ENCODE measurements at regions not wholly inside any gene's neighbourhood (a gene's known extent, or its start where the extent isn't known, plus 50 kb on each side); places are given as distances from the start of the nearest gene placed in this dataset.

DNA sequence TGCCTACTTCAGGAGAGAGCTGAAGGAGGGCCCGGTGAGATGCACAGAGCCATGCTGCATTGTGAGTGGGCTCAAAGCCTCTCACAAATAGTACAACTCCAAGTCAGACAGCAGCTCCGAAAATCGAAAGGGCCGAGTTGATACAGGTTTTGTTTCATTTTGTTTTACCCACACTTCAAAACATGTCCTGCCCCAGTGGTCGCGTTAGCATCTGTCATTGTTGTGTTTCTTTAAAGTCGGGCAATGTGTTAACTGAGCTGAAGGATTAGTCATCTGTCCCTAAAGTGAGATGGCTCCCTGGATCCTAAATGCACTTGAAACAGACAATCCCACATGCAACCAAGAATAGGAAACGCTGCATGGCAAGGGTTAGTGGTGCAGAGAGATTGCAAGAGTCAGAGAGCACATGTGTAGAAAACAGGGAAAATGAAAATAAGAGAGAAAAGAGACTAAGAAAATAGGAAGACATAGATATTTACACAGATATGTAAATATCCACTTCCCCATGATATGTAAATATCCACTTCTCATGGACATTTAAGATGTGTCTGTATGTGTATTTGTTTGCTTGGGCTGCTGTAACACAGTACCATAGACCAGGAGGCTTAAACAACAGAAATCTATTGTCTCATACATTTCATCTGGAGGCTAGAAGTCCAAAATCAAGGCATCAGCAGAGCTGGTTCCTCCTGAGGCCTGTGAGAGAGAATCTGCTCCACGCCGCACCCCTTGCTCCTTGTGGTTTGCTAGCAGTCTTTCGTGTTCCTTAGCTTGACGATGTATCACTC, 131.4 kb upstream of the RAB4A start:
- peaks cover 7% of the 10 kb centered on the region for H3K27me3 Mint-ChIP-seq (ENCODE audit: insufficient read depth)
- no peak overlapping the region for H3K27ac Mint-ChIP-seq
- H3K4me3 Mint-ChIP-seq: no peak overlapping the region
- H3K36me3 Mint-ChIP-seq (ENCODE audit: low read depth): no peaks in the 10 kb centered on the region
- H3K9me3 Mint-ChIP-seq: peaks cover 29% of the 10 kb centered on the region
- DNase-seq: no peak
- TF ChIP-seq, protein P1, sequence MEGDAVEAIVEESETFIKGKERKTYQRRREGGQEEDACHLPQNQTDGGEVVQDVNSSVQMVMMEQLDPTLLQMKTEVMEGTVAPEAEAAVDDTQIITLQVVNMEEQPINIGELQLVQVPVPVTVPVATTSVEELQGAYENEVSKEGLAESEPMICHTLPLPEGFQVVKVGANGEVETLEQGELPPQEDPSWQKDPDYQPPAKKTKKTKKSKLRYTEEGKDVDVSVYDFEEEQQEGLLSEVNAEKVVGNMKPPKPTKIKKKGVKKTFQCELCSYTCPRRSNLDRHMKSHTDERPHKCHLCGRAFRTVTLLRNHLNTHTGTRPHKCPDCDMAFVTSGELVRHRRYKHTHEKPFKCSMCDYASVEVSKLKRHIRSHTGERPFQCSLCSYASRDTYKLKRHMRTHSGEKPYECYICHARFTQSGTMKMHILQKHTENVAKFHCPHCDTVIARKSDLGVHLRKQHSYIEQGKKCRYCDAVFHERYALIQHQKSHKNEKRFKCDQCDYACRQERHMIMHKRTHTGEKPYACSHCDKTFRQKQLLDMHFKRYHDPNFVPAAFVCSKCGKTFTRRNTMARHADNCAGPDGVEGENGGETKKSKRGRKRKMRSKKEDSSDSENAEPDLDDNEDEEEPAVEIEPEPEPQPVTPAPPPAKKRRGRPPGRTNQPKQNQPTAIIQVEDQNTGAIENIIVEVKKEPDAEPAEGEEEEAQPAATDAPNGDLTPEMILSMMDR (IDR thresholded peaks at IDR 0.05): no peak
- H3K4me1 Mint-ChIP-seq (ENCODE audit: low read depth): no peaks in the 10 kb centered on the region

DNA sequence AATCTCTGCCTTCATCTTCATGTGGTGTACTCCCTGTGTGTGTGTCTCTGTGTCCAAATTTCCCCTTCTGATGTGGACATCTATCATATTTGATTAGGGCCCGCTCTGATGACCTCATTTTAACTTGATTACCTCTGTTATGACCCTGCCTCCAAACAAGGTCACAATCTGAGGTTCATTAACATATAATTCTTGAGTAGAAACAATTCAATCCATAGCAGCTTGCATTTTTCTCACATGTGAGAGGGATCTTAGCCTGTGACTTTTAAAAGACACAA, 130.9 kb upstream of the RAB4A start:
- no peak for DNase-seq
- peaks cover 7% of the 10 kb centered on the region for H3K27me3 Mint-ChIP-seq (ENCODE audit: insufficient read depth)
- peaks cover 26% of the 10 kb centered on the region for H3K9me3 Mint-ChIP-seq
- H3K36me3 Mint-ChIP-seq (ENCODE audit: low read depth): no peaks in the 10 kb centered on the region
- H3K4me3 Mint-ChIP-seq: no peak overlapping the region
- H3K27ac Mint-ChIP-seq: no peak overlapping the region
- H3K4me1 Mint-ChIP-seq (ENCODE audit: low read depth): no peaks in the 10 kb centered on the region
- TF ChIP-seq, protein P1 (IDR thresholded peaks at IDR 0.05): no peak

DNA sequence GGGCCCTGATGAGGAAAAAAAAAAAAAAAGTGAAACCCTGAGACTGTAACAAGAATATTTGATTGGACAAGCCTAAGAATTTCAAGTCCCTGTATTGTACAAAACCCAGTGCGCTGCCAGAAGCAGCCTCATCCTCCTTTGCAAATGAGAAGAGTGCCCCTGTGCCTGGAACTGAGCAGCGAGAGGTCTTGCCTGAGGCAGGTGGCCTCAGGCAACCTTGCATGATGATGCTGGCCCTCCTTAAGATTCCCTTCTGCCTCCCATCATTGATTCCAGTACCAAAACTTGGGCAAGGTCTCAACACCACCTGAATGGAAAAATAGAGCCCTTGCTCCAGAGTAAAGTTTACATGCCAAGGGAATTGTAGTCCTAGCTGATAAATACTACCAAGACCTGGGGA, 129.6 kb upstream of the RAB4A start:
- H3K27me3 Mint-ChIP-seq (ENCODE audit: insufficient read depth): peaks cover 6% of the 10 kb centered on the region
- TF ChIP-seq, protein P1 (IDR thresholded peaks at IDR 0.05): no peak
- no peak overlapping the region for H3K4me3 Mint-ChIP-seq
- DNase-seq: no peak
- no peaks in the 10 kb centered on the region for H3K4me1 Mint-ChIP-seq (ENCODE audit: low read depth)
- H3K9me3 Mint-ChIP-seq: peaks cover 24% of the 10 kb centered on the region
- H3K27ac Mint-ChIP-seq: no peak overlapping the region
- H3K36me3 Mint-ChIP-seq (ENCODE audit: low read depth): no peaks in the 10 kb centered on the region

DNA sequence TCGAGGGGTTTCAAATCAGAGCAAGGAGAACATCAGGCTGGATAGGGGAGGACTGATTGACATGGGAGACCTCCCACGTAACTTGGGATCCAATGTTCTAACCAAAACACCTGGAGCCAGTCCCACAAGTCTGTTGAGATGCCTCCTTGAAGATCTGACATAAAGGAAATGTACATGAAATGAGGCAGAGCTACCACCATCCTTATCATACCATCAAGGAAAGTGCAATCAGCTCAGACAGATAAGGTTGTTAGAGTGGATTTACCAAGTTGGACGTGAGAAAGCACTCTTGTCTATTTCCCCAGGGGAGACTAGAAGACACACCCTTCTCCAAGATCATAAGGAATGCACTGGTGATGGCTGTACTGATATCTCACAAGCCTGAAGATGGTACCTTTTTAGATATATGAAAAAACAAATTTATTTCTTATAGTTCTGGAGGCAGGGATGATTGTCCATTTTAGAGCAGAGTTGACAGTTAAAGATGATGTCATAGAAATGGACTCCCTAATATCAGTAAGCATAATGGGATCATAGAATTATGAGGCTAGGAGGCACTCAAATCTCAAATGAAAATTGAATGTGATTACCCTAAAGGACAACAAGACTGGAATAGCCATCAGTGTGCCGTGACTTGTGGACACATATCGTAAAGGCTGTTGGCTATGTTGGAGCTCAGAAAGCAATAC, 129.1 kb upstream of the RAB4A start:
- H3K36me3 Mint-ChIP-seq (ENCODE audit: low read depth): no peaks in the 10 kb centered on the region; the same call in 1 of the 2 replicates

DNA sequence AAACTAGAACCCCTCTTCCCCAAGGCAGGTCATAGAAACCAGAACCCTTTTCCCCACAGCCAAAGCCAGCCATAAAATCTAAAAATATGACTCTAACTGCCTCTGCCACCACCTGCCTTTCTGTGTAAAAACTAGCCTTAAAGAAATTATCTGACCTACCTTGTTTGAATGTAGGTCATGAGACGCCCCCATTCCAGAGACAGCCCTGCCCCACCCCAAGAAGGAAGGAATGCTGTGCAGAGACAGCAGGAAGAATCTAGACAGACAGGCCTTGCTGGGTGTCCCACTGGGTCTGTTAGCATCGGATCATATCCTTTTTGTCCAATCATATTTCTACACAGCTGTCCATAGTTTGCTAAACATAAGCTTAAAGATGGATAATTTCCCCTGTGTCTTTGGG, 128.4 kb upstream of the RAB4A start:
- H3K27ac Mint-ChIP-seq: no peak overlapping the region
- H3K27me3 Mint-ChIP-seq (ENCODE audit: insufficient read depth): peaks cover 6% of the 10 kb centered on the region
- H3K4me3 Mint-ChIP-seq: no peak overlapping the region
- no peak for DNase-seq
- TF ChIP-seq, protein P1 (IDR thresholded peaks at IDR 0.05): no peak
- peaks cover 32% of the 10 kb centered on the region for H3K9me3 Mint-ChIP-seq
- no peaks in the 10 kb centered on the region; the same call in 1 of the 2 replicates for H3K36me3 Mint-ChIP-seq (ENCODE audit: low read depth)
- H3K4me1 Mint-ChIP-seq (ENCODE audit: low read depth): no peaks in the 10 kb centered on the region

More for the DNA sequence above, 129.1 kb upstream of the RAB4A start:
- Mint-ChIP-seq H3K27ac (no peak overlapping the region), H3K4me1 (ENCODE audit: low read depth) (no peaks in the 10 kb centered on the region), H3K9me3 (peaks cover 28% of the 10 kb centered on the region), H3K4me3 (no peak overlapping the region), H3K27me3 (ENCODE audit: insufficient read depth) (peaks cover 3% of the 10 kb centered on the region)
- TF ChIP-seq, protein P1 (IDR thresholded peaks at IDR 0.05): no peak
- DNase-seq: no peak

Measured in HFFc6 (cell line).